Stimulated activated naive CD4-positive, alpha-beta T cell (primary cell): ENCODE measurements at regions not wholly inside any gene's neighbourhood (a gene's known extent, or its start where the extent isn't known, plus 50 kb on each side); places are given as distances from the start of the nearest gene placed in this dataset.
"Not testable (repeated sequence)": the region's sequence is repeated elsewhere in the genome, so short reads cannot be mapped to it uniquely, and the experiment has no call there.

Experiments
- DNase-seq, 6 experiments: peaks; one replicate each; lab custom pipeline; 2025; lab: John Stamatoyannopoulos, UW

DNA sequence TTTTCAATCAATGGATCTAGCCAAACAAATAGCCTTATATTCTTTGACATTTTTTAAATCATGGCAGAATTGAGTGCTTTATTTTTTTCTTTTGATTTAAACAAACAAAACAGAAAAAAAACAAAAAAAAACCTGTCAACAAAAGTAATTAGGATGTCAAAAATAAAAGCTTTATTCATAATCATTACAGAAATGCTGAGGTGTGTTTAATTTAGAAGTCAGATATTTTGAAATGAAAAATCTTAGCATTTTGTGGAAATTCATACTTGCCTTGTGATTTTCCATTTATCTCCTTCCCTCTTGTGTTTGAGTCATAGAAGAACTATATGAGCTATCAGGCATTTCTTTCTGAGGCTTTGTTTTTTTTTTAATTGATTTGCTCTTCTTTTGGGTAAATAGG is 387.0 kb upstream of the STXBP6 start:
- DNase-seq = no peak

DNA sequence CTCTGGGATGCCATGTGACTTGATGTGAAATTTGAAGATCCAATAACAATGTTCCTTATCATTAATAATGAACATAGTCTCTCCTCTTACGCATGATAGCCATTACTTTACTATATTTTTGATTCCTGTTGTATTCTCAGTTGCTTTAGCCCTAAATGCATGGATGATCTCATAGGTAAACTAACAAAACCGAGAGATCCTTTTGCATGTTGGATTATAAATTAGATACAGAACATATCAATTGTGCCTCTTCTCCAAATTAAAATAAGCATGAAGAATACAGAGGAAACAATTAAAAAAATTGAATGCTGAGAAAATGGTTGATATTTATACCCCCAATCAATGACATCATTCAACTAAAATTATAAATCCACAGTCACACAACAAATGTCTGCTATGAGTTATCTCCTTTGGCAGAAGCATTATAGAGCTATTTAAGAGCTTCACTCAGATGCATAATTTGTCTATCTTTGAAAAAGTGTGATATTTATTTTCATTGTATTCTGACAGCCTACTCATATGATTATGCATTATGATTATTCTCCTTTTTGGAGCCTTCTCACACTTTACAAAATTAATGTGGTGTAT is 386.4 kb upstream of the STXBP6 start:
- DNase-seq = no peak

DNA sequence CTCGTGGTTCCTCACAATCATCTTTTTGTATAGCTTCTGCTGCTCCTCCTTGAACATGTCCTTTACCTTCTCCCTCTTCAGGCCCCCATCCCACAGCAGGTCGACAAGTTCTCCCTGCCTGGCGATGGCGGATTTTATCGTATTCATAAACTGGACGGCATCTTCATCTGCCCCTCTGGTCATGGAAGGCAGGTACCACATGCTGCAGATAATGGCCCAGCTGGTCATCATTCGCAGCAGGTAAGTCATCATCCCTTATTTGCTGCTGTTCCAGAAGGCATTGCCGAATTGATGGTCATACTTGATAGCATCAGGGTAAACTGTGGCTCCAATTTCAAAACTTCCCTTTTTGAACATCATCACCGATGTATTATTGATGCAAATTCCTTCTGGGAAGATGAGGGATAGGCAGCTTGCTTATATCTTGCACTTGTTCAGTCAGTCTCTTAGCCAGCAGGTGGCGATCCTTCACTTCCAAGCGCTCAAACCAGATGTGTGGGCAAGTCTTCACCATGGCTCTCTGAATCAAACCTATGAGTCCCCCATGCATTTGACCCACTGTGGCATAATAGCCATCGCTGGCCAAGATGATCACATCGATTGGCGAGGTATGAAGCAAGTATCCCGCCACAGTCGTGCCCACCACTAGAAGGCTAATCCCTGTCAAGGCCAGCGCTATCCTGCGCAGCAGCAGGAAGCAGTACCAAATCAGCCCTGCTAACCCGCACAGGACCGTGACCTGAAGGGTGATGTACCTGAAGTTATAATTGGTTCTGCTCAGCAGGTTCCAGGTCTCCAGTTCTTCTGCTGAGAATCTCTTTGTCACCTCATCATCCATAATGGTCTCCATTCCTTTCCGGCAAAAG is 381.5 kb upstream of the STXBP6 start:
- DNase-seq = no peak

DNA sequence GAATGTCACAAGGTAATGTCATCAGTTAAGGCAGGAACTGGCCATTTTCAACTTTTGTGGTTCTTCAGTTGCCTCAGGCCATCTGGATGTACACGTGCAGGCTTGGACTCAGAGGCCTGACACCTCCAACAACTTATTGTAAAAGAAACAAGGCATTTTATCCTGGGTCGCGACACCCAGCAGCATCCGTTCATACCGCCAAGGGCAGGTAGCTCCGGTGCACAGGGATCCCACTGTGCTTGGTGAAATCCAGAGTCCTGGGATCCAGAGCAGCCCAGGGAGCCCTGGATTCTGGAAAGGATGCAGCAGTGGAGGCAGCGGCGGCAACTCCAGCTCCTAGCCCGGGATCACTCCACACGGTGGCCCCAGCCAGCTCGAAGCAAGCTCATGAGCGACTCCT is 380.9 kb upstream of the STXBP6 start:
- DNase-seq = no peak

DNA sequence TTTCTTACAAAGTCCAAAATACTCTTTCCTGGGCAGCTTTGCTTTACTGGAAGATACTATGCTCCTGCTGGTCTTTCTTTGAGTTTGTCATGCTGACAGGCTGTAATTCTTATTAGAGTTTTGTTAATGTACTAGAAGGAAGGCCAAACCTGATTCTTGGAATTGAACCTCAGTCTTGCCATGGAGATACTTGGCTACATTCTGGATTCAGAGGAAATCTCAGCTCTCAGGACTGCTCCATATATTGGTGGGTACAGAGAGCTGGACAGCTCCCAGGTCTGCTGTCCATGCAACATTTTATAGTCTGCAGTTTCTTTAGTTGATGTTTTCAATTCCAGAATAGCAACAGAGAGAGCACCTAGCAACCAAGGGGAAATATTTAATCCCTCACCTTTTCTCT is 363.1 kb upstream of the STXBP6 start:
- DNase-seq = no peak

DNA sequence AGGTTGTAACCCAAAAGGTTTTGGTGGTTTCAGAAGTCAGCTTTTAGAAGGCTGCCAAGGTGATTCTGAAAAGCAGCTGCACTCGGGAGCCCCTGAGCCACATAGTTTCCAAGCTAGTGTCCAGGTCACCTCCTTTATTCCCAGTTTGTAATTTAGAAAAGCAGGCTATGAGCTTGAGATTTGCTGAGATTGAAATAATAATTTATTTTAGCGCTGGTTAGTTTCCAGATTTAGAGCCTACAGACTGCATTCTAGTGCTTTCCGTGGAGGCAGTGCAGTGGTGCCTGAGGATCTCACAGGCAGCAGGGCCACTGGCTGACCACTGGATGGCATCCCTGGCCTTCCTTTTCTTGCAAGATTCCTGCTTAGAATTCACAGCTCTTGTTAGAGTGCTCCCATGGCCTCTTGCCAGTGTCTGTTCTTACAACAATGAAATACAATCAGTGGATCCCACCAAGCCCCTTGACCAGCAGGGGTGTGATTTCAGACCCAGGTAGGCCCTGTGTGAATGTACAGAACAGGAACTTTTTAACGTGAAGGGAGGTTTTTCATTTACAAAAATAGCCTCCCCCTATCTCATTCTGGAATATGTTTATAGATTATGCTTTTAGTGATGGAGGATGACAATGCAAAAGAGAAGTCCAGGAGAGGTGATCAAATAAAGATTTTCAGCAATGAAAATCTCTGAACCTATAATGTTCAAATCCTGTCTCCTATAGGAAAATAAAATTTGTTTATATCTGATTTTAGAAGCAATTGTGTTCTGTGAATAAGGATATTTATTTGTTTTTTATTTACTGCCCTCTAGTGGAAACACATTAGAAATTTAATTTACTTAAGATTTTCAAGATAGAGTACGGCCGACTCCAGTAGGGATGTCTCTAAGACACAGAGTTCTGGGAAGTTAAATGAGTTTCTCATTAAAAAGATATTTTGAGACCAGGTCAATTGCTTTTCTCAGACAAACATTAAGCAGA is 362.1 kb upstream of the STXBP6 start:
- no peak for DNase-seq

DNA sequence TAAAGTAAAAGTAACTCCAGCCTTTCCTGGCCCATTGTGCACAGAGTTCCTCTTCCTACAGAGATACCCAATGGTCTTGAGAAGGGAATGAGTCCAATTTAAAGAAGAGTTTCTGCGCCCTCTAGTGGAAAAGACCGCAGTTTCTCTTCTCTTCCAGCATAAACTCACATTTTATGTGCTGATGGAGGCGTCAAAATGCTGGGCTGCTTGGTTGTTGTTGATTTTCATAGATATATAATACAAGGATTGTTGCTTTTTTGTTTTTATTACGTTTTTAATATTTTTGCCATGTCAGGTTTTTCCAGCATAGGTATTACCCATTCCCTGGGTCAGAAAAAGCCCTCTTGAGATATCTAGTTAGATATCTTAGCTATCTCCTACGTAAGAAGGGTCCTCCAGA is 356.9 kb upstream of the STXBP6 start:
- no peak for DNase-seq

DNA sequence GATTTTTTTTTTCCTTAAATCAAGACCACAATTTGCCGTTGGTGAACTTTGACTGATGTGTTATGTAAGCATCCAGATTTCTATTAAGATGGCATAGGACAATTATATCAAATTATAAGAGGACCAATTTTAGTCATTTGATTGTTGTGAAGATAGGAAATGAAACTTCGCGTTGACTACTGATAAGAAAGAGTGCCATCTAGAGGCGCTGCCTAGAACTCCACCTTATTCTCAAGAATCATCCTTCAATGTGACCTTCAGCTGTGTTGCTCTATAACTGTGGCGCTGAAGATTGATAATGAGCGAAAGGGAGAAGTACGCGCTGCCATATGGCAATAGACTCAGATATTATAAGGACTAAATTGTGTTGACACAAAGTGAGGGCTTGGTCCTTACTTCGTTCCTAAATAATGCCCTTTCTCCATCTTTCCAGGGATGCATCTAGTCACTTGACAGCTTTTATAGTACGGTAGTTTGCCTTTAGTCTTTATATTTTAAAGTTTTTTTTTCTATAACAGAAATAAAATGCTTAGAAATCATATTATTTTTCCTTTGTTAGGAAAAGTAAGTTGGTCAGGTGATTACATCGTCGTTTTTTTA is 350.8 kb upstream of the STXBP6 start:
- no peak for DNase-seq

DNA sequence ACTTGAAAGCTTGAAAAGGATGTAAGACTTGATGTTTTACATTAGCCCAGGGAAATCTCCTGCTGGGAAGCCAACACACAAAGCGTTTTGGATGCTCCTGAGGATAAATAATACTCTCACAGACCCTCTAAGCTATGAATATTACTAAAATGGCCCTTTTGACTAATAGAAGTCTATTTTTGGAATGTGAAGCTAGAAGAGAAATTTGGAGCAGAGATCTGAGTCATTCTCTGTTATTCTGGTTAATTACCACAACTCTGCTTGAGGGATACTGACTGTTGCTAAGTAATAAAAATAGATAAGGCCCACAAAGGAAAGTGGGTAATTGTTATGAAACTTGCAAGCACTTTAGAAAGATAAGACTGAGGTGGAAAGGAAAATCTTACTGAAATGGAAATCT is 346.2 kb upstream of the STXBP6 start:
- DNase-seq = no peak

DNA sequence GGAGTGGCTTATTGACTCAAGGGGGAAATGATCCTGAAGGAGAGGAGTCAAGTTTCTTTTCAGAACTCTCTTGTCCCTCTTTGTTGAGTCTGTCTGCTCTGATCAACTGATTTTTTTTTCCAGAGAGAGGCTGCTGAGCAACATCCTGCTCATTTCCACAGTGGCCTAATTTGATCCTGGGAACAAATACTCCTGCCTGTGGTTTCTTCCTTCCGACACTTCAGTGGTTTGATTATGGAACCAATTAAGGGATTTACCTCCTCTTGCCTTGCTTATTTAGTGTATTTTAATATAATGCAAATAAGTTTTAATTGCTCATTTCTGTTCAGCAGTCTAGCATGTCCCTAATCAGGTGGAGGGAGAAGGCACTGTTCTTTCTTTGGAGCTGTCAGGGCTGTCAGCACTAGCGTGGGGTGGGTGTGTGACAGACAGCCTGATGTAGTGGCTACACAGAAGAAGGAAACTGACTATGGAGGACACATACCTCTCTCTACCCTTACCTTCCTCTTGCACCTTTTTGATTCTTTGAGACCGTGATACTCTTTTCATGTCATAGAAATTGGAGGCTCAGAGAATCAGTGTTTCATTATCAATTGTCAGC is 344.9 kb upstream of the STXBP6 start:
- DNase-seq = no peak

DNA sequence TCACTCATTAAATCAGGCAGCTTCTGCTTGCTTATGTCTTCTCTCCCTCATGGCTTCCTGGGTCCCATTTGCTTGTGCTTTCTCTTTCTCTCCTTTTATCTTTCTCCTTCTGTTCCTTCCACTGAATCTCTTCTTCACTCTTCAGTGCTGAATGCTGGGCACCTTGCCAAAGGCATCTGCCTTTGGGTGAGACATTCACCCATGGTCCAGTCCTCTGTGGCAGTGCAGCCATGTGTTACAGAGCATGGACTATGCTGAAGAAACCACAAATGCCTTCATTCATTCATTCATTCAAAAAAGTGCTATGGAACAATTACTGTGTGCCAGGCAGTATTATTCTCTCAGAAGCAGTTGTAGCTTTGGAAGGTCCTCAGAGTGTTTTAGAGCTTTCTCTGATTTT is 344.4 kb upstream of the STXBP6 start:
- DNase-seq = no peak

DNA sequence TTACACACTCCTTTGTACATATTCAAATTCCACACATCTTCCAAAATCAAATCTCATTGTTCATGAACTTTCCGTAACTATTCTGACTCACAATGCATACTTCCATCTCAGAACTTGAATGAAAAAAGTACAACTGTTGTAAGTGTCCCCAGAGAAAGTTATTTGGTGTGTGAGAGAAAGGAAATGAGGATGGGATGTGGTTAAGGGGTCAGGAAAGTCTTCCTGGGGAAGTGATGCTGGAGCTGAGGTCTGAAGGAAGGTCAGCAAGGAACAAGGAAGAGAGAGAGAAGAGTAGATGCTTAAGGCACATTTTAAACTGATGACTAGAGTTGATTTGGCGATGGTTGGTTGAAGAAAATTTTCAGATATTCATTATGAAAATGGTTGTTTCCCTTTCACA is 340.0 kb upstream of the STXBP6 start:
- no peak for DNase-seq

DNA sequence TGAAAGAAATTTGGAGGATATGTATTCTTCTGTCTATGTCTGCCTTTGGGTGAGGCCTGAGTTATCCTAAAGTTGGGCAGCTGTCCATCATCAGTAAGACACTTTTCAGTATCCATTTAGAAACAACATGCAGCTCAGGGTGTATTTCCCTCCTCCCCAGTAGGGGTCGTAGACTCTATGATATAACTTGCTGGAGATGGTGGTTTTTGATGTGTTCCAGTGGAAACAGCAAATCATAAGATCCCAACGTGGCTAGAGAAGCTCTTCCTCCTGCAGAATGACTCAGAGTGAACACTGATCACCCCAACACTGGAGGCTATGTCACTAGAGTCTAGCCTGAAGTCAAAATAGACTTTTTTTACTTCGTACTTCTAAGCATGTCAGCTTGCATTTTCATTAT is 331.6 kb upstream of the STXBP6 start:
- no peak for DNase-seq

DNA sequence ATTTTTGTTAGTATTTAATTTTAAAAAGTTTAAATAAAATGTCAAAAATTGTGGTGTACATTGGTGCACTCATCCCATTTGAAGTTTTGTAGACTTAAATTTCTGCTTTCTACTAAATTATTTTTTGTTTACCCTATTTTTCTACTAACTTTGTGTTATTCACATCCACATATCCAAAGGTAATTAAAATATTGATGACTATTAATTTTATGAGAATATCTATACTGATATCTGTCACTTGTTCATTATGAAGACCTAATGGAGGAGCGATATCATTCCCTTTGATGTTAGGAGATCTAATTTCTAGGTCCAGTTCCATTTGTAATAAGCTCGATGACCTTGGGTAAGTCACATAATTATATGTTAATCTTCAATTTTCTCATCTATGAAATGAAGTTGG is 325.7 kb upstream of the STXBP6 start:
- no peak for DNase-seq

DNA sequence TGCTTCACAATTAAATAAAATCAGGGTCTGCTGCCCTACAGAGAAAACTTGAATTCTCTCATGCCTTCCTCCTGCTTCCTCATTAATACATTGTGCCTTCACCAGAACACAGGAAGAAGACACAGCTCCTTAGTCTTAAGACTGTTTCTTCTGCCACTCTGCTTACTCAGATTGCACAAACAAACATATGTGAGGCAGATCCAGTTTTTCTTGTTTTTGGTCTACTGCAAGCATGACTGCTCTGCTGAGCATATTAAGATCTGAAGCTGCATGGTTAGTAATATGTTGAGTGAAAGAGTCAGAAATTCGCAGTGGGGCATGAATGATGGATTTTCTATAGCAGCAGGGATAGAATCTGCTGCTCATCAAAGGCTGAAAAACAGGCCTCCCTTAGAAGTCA is 321.1 kb upstream of the STXBP6 start:
- no peak for DNase-seq

DNA sequence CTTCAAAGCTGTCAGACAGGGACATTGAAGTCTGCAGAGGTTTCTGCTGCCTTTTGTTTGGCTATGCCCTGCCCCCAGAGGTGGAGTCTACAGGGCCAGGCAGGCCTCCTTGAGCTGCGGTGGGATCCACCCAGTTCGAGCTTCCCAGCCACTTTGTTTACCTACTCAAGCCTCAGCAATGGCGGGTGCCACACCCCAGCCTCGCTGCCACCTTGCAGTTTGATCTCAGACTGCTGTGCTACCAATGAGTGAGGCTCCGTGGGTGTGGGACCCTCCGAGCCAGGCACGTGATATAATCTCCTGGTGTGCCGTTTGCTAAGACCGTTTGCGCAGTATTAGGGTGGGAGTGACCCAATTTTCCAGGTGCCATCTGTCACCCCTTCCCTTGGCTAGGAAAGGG is 320.1 kb upstream of the STXBP6 start:
- DNase-seq = not testable (repeated sequence)

DNA sequence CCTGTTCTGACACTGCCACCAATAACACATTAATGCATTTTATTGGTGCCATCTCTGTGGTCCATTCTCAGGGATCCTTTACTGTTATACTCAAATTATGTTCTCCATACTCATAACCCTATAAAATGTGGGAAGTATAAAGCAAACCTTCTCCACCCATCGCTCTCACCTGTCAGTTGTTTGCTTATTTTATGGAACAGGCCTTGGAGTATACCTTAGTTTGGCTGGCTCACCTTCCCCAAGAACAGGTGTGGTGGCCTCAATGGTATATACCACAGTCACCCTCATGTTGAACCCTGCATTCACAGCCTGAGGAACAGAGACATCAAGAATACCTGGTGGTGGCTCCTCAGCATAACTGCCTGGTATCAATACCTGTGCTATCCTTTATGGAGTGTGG is 308.4 kb upstream of the STXBP6 start:
- DNase-seq = no peak

DNA sequence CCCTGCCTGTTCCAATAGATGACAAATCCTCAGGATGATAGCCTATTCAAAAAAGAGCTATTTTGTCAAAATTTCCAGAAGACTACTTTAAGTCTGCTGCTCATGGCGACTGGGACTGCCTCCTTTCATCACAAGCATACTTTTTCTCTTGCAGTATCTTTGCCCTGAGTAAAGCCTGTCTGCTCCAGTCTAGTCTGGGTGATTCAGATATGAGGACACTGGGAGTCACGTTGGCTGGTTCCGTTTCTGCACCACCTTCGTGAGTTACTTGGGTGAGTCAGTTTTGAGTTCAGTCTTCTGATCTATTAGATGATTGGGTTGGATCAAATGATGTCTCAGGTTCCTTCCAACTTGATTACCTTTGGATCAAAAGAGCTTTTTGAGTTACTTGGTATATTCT is 301.3 kb upstream of the STXBP6 start:
- DNase-seq = no peak

DNA sequence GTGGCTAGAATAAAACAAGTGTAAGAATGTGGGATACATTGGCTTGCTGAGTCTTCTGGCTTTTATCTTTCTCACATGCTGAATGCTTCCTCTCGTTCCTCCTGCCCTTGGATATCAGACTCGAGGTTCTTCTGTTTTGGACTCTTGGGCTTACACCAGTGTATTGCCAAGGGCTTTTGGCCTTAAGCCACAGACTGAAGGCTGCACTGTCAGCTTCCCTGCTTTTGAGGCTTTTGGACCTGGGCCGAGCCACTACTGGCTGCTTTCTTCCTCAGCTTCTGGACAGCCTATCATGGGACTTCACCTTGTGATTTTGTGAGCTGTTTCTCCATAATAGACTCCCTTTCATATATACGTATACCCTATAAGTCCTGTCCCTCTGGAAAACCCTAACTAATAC is 300.9 kb upstream of the STXBP6 start:
- DNase-seq = no peak

DNA sequence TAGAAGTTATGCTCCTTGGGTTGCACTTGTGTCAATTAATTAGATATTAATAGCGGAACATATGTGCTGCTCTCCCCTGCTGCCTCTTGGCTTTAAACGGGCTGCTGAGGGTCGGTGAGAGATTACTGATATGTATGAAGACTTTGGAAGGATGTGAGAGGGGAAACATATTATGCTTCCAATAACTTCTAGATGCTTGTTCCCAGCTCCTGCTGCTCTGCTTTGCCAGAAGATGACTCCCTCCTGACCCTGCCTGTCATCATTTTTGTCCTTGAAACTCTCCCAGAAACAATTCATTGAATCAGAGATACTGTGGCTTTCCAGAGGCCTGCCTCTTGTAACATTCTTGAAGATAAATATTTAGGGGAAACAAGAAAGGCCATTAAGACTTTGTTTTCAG is 300.1 kb upstream of the STXBP6 start:
- no peak for DNase-seq

DNA sequence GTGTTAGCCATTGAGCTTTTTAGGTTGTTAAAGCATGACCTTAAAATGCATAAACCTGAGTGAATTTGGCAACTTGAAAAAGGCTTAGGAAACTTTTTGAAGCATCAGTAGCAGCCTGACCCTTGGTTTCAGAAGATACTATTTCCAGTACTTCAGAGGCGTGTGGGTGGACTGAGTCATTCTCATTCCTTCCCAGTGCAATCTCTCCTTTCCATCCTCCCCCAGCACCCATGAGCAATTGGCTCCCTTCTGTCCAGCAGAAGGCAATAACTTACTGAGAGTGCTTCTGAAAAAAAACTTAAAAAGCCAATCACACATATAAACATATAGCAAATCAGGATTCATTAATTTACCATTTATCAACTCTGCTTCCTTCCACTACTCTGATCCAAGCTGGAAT is 299.3 kb upstream of the STXBP6 start:
- no peak for DNase-seq

DNA sequence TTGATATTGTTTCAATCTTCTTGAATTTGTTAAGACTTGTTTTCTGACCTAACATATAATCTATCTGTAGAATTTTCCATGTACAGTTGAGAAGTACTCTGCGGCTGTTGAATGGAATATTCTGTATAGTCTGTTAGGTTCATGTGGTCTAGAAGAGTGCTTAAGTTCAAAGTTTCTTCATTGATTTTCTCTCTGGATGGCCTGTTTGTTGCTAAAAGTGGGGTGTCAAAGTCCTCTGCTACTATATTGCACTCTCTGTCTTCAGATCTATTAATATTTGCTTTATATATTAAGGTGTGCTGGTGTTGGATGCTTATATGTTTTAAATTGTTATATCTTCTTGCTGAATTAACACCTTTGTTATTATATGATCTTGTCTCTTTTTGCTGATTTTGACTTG is 290.9 kb upstream of the STXBP6 start:
- DNase-seq = no peak
